ENCODE measurements at regions not wholly inside any gene's neighbourhood (a gene's known extent, or its start where the extent isn't known, plus 50 kb on each side); places are given as distances from the start of the nearest gene placed in this dataset.

DNA sequence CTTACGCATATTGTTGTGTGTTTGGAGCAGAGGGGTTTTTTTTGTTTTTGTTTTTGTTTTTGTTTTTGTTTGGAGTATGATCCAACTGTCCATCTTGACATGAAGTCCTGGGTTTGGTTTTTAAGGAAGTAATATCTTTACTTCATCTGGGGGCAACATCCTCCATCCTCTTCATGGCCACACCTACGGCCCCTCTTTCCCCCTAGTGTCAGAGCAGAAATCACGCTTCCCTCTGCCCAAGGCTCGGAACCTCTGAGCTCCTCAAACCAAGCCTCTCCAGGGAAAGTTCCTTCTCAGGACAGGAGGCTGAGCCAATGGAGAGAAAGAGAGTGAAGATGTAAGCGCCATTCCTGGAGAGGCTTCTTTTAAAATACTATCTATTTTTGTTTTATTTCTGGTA, 58.6 kb upstream of the PDX1 start:
- H3K27me3 ChIP-seq = peaks cover 3 to 92% of the 10 kb centered on the region in 2 donors
- H3K27ac ChIP-seq = no peak overlapping the region
- DNase-seq (no peak), ATAC-seq (no peak)
- H3K4me1 ChIP-seq = no peaks in the 10 kb centered on the region
- intact Hi-C loops (cut with DNase I) = no loop called here
- no peaks in the 10 kb centered on the region for H3K9me3 ChIP-seq
- TF ChIP-seq, protein P1, sequence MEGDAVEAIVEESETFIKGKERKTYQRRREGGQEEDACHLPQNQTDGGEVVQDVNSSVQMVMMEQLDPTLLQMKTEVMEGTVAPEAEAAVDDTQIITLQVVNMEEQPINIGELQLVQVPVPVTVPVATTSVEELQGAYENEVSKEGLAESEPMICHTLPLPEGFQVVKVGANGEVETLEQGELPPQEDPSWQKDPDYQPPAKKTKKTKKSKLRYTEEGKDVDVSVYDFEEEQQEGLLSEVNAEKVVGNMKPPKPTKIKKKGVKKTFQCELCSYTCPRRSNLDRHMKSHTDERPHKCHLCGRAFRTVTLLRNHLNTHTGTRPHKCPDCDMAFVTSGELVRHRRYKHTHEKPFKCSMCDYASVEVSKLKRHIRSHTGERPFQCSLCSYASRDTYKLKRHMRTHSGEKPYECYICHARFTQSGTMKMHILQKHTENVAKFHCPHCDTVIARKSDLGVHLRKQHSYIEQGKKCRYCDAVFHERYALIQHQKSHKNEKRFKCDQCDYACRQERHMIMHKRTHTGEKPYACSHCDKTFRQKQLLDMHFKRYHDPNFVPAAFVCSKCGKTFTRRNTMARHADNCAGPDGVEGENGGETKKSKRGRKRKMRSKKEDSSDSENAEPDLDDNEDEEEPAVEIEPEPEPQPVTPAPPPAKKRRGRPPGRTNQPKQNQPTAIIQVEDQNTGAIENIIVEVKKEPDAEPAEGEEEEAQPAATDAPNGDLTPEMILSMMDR (IDR thresholded peaks at IDR 0.05) = no peak
- H3K4me3 ChIP-seq = no peak overlapping the region
- H3K36me3 ChIP-seq = no peaks in the 10 kb centered on the region

DNA sequence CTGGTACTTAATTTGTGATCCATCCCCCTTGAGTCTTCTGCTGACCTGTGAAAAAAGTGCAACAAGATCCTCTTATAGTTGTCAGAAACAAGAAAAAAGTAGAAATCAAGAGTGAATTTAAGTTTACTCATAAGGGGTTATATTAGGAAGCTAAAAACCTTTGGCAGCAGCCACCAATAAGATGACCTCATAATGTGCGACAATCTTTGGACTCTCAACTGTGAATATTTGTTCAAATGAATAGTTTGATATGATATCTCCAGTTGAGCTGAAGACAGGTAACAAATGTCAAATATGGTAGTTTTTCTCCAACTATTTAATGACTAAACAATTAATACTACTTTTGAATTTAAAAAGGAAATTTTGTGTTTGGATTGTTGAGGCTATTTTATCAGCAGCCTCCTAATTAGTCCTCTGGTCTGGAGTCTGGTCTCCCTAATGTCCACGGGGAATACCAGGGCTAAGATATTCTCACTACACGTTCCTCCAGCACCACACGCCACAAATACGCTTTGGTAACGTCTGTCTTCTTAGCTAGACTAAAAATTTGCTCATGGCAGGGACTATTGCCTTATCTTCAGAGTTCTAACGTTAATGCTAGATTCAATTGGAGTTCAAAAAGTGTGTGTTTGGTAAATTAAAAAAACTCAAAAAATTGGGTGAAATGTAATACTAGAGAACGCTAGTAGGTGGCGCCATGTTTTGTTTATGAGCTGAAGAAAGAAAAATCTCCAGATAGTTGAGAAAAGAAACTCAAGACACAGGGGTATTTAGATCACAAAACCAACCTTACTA, 51.0 kb upstream of the PDX1 start:
- no peaks in the 10 kb centered on the region for H3K4me1 ChIP-seq
- ATAC-seq (no peak), DNase-seq (peak in 2 of 4 donors; percentile 1)
- H3K36me3 ChIP-seq = no peaks in the 10 kb centered on the region
- no peak overlapping the region for H3K27ac ChIP-seq
- peaks cover 6 to 82% of the 10 kb centered on the region in 2 donors for H3K27me3 ChIP-seq
- TF ChIP-seq, protein P1 (IDR thresholded peaks at IDR 0.05) = peak; percentile 9 to 30
- H3K9me3 ChIP-seq = no peaks in the 10 kb centered on the region
- intact Hi-C loops (cut with DNase I) = no loop called here
- no peak overlapping the region for H3K4me3 ChIP-seq

DNA sequence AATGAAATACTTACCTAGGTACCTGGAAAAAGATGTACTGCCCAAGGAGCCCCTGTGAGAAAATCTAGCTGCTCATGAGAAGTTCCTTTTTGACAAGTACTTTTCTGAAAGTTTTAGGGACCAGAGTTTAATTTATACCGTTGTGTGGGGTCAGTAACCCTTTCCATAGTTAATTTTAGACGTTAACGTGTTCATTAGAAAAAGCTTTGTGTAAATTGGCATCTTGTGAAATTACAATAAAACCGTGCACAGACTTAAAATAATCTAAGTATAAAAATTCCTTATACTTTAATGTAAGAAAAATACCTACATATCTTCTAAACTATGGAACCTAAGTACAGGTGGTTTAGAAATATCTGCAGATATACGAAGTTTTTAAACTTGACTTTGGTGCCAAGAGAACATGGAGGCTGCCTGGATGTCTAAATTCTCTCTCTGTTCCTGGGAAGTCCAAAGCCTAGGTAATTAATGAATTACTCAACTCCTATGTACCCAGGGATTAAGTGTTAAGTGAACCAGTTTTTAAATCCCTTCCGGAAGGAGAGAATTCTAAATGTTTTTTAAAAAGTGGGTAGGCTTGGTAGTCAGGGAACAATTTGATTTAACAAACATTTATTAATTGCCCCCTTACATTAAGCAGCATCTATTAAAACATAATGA, 50.2 kb upstream of the PDX1 start:
- Histone ChIP-seq H3K36me3 (no peaks in the 10 kb centered on the region), H3K4me3 (no peak overlapping the region), H3K9me3 (no peaks in the 10 kb centered on the region), H3K27me3 (peaks cover 6 to 82% of the 10 kb centered on the region in 2 donors), H3K27ac (no peak overlapping the region), H3K4me1 (no peaks in the 10 kb centered on the region)
- no peak for DNase-seq
- no peak for ATAC-seq
- TF ChIP-seq, protein P1 (IDR thresholded peaks at IDR 0.05) = peak in 1 of 2 donors; percentile 5
- intact Hi-C loops (cut with DNase I) = no loop called here

Data from left lung (tissue), 4 donors.